HG03342 (cell line): ENCODE measurements at regions not wholly inside any gene's neighbourhood (a gene's known extent, or its start where the extent isn't known, plus 50 kb on each side); places are given as distances from the start of the nearest gene placed in this dataset.
"Not testable (repeated sequence)": the region's sequence is repeated elsewhere in the genome, so short reads cannot be mapped to it uniquely, and the experiment has no call there.

Source experiments
- ATAC-seq: cut with Tn5 transposase; IDR thresholded peaks from one replicate; pipeline ENCODE4 v1.9.1; 2021; ENCODE audit warnings: mild to moderate bottlenecking, moderate library complexity; ENCODE audit not compliant: unreplicated experiment

DNA sequence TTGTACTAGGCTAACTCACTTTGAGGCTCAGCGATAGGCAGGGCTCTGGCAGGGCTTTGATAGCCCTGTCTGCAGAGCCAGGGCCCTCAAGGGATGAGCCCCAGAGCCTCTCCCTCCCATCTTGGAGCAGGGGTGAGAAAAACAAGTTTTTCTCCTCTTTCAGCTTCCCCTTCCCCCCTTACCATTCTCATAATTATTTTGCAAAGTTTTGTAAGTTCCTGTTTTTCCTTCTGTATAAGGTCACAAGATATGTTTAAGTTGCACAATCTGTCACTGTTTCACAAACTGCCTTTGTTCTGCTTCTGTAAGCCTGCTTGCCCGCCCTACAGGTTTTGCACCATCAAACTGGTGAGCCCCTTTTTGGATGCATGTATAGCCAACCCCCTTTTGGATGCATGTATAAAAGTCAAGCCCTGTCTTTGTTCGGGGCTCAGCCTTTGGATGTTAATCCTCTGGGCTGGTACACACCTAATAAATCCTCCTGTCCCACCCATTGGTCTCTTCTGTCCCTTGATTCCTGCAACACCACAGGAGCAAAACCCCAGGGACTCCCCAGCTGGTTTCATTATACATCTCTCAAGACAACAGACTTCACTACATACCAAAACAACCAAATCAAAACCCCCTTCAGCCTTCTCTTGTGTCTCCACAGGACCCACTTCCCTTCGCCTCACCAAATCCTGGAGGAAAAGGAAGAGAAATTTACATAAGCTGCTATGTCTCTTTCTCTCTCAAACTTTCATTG, 52.5 kb upstream of the RESF1 start:
- ATAC-seq = no peak

DNA sequence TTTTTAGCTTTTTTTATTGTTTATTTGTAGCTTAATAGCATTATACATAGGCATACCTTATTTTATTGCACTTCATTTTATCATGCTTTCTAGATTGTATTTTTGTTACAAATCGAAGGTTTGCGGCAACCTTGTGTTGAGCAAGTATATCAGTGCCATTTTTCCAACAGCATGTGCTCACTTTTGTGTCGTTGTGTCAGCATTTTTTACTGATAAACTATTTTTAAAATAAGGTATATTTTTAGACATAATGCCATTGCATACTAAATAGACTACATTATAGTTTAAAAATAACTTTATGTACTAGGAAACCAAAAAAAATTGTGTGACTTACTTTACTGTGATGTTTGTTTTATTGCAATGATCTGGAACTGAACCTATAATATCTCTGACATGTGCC, 56.2 kb upstream of the RESF1 start:
- ATAC-seq = no peak

DNA sequence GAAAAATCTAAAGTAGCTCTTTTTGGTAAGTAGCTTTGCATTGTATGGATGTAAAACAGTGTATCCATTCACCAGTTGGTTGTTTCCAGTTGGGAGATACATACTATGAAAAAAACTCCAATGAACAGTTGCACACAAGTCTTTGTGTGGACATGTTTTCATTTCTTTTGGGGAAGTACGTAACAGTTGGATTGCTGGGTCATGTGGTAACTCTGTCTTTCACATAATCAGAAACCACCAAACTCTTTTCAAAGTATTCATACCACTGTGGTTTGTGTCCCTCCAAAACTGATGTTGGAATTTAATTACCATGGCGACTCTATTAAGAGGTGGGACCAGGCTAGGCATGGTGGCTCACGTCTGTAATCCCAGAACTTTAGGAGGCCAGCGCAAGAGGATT, 58.9 kb upstream of the RESF1 start:
- no peak for ATAC-seq

DNA sequence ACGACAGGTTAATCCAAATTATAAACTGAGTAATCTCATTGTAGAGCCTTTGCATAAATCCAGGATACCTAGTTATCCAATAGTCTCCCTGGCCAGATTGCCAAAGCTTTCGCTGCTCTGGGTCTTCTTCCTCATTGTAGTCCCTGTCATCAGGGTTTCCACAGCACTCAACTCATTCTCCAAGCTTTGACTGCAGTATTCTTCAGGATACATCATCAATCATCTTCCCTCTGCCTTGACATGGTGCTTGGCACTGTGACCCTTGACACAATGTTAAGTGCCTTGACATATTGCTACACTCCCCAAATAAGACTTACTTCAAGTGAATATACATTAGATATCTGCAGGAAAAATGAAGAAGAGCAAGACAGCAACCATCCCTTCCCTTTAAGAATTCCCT, 60.1 kb upstream of the RESF1 start:
- no peak for ATAC-seq

DNA sequence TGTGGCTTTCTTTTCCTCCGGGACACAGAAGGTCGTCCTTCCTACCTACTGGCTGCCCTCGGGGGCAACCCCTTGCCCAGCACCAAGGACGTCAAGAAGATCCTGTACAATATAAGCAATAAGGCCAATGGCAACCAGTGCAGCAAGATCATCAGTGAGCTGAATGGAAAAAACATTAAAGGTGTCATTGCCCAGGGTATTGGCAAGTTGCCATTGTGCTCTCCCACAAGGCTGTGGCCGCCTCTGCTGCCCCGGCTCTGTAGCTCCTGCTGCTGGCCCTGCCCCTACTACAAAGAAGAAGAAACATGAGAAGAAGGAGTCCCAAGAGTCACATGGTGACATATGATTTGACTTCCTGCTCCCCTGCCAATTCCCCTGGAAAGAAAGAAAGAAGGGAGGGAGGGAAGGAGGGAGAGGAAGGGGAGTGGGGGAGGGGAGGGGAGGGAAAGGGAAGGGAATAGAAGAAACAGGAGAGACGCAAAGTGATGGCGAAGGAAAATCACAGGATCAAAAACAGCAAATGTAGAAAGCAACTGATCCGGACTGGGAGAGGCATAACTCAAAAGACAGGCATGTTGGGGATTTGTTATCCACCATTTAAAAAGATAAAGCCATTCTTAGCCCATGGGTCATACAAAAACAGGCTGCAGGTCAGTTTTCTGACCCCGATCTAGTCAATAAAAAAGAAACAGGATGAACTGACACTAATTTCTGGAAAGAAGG, 61.3 kb upstream of the RESF1 start:
- no peak for ATAC-seq

DNA sequence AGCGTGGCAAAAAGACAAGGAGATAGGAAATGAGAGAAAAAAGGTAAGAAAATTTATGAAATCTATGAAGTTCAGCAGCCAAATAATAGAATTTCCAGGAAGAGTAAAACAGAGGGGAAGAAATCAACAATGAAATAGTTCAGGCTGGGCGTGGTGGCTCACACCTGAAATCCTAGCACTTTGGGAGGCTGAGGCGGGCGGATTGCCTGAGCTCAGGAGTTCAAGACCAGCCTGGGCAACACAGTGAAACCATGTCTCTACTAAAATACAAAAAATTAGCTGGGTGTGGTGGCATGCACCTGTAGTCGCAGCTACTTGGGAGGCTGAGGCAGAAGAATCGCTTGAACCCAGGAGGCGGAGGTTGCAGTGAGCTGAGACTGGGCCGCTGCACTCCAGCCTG, 62.1 kb upstream of the RESF1 start:
- not testable (repeated sequence) for ATAC-seq

DNA sequence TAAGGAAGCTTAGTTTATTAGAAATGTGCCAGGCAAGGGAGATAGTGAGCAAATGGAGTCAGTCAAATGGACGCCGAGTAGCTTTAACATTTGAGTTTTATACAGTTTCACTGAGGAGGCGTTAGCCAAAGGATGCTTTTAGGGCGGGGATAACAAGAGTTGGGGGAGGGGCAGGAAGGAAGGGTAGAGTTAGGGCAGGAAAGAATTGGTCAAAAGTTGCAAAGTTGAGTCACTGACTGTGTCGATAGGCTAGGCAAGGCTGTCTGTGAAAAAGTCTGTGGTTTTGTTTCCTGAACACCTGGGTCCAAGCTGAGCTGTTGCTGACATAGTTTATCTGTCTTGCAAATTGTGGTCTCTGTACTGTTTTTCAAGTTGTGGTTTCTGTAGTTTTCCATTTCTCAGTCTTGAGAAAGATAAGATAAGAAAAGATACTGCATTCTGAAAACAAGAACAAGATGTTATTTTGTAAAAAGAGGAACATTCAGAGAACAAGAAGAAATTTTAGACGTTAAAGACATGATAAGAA, 62.6 kb upstream of the RESF1 start:
- ATAC-seq = peak; percentile 99

DNA sequence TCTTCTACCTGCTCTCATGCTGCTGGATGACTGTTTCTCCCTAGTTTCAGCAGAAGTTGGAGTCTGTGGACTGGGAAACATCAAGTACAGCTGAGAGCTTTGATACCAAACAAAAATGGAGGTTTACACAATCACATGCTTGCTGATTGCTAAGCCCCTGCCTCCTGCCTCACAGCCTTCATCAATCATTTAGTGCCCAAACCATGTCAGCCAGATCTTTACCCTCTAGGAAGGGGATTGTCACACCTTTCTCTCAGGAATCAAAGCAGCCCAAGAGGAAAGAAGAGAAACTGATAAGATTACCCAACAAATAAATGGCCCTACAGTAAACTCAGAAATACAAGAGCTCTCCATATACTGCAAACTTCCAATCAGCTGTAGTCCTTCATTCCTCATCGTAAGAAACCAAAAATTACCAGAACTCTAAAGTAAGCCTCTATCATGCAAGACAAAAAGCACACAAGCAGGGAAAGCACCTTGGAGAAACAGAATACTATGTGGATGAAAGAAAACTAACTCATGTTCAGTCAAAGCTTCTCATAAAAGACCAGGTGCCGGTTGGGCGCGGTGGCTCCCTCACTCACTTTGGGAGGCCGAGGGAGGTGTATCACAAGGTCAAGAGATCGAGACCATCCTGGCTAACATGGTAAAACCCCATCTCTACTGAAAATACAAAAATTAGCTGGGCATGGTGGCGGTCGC, 63.6 kb upstream of the RESF1 start:
- ATAC-seq = no peak

DNA sequence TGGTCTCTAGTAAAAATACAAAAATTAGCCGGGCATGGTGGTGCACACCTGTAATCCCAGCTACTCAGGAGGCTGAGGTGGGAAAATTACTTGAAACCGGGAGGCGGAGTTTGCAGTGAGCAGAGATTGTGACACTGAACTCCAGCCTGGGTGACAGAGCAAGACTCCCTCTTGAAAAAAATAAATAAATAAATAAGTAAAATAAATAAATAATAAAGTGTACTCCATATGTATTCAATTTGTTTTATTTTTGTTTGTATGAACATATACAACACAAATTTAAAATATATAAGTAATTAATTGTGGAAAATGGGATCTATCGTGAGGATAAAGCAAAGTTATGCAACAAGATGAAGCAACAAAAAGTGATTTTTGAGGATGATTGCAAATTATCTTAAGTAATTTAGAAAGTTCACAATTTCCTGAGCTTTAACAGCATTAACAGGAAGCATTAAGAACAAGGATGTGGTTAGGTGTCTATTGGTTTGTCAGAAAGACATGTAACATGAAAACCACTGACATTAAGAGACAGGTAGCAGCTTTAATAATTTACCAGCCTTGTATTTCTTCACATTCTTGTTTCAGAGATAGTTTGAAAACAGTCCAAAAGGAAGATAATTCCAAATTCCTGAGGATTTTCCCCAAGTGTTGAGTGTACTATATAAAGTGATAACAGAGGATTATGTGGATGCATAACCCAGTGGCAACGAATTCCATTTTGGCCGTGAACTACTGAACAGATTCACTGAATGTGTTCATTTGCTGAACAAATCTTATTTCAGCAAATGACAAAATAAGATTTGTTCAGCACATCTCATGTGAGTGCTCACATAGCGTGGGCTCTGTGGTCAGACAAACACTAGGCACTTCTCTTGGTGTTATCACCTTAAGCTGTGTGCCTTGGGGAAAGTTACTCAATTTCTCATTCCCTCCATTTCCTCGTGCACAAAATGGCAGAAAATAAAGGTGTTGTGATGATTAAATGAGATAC, 68.6 kb upstream of the RESF1 start:
- ATAC-seq = peak; percentile 45

DNA sequence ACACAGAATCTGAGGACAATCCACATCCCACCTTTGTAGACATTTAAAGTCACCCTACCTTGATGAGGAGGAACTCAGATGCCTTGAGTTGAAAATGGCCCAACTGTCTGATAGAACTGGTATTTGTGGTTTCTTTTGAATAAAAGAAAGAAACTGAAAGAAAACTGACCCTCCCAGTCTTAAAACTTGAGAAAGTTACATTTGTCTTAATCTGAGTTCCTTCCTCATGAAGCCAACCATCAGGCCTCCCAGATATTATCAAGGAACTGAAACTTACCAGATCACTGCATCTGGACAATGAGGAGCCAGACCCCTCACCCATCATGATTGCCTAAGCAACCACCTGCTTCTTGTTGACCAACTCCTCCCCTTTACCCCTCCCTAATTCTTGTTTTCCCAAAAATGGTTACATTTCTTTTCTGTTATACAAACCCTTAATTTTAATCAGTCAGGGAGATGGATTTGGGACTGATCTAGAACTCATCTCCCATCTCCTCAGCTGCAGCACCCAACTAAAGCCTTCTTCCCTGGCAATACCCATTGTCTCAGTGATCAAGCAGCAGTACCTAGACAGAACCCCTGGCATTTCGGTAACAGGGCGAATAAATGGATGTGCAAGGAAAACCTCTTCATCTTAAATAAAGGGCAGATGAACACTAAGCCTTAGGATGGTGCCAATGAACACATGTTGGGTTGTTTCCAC, 72.0 kb upstream of the RESF1 start:
- peak; percentile 60 for ATAC-seq

DNA sequence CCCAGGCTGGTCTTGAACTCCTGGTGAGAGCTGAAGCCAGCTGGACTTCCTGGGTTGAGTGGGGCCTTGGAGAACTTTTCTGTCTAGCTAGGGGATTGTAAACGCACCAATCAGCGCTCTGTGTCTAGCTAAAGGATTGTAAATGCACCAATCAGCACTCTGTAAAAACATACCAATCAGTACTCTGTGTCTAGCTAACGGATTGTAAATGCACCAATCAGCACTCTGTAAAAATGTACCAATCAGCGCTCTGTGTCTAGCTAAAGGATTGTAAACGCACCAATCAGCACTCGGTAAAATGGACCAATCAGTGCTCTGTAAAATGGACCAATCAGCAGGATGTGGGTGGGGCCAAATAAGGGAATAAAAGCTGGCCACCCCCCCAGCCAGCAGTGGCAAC, 76.5 kb upstream of the RESF1 start:
- ATAC-seq = not testable (repeated sequence)

DNA sequence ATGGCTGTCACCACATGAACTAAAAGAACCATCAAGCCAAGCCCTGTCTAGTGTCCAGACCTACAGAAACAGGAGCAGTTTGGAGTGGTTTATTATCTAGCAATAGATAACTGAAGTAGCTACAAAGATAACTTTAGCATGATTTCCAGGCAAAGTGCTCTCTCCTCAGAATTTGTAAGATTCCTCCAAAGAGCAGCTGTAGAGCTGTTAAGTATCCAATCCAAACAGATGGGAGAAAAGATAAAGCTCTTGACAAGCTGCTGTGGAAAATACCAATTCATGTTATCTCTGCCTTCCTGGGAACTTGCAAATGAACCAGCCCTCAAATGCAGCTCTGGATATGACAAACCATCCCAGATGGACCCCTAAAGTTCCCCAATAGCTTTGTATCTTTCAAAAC, 78.9 kb upstream of the RESF1 start:
- no peak for ATAC-seq

DNA sequence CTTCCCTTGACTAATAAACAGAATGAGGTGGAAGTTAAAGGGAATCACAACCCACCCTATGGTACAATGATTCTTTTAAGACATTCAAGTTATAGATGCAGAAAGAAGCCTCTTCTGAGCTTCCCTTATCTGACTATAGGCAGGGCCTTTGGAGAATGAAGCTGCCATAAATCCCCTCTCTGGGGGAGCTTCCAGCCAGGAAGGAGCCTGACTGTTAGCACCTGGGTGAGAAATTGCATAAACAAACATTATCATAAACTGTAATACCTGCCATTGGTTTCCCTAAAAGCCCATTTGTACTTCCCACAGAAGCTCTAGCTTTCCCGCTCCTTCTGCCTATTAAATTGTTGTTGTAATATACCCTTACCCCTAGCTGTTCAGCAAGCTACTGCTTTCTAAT, 81.3 kb upstream of the RESF1 start:
- no peak for ATAC-seq

DNA sequence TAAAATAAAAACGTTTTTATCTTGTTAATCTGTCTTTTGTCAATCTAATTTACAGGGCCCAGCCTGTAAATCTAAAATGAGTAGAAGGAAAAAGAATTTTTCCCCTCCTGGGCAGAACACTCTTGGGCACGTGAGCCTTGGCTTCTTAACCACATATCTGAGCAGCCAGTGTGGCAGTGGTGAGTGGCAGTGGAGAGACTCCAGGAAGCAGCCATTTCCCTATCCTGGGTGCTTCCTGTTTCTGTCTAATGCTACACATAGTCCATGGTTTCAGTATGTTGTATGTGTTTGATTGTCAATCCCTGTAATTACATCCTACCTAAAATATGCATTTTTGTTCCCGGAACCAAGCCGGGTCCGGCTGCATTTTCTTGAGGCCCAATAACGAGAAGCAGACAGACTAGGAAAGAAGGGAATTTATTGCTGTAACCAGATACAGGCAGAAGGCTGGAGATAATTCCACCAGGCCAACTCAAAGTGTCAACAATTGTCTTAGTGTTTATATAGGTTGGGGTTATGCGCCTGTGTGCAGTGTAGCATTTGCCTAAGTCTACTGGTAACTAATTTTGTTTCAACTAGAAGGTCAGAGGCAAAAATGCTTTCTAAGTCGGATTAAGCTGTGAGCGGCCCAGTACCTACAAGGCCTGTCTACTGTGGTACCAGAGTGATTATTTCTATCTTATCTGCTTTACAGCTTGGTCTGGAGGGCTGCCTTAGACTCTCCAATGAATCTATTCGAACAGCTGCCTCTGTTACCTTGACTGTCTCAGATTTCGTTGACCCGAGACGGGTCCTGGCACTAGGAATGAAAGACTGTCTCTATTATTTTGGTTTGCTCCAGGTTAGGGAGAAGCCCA, 82.4 kb upstream of the RESF1 start:
- ATAC-seq = no peak

DNA sequence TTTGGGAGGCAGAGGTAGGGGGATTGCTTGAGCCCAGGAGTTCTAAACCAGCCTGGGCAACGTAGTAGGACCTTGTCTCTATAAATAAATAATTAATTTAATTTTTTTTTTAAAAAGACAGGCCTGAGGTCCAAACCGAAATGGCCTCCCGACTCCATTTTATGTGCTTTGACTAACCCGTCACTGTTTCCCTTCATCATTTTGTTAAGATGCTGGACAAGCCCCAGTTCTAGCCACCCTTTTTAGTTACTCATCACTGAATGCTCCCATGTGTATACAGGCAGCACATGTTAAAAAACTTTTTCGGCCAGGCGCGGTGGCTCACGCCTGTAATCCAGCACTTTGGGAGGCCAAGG, 83.6 kb upstream of the RESF1 start:
- ATAC-seq = no peak

DNA sequence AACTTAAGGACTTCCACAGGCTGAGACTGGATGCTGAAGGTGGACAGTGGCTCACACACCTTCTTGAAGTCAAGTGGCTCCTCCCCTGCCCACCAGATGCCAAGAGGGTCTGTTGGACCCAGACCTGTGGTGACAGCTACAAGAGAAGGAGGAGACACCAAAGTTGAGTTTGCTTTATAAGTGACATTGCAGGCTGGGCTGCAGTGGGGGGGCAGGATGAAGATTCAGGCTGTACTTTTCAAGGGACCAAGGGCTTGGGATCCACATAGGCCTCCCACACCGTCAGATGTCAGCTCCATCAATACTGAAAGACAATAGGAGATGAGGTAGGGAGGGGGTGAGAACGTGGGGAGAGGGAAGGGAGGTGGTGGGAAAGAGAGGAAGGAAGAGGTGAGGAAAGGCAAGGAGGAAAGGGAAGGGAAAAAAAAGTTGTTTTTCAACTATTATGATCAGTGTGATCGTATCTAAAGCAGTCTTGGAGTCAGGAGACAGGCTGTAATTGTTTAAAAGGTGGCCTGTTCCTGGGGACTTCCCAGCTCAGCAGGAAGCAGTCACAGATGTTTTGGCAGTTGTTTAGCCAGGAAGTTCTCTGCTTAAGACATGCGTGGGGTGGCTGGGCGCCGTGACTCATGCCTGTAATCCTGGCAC, 84.1 kb upstream of the RESF1 start:
- no peak for ATAC-seq

DNA sequence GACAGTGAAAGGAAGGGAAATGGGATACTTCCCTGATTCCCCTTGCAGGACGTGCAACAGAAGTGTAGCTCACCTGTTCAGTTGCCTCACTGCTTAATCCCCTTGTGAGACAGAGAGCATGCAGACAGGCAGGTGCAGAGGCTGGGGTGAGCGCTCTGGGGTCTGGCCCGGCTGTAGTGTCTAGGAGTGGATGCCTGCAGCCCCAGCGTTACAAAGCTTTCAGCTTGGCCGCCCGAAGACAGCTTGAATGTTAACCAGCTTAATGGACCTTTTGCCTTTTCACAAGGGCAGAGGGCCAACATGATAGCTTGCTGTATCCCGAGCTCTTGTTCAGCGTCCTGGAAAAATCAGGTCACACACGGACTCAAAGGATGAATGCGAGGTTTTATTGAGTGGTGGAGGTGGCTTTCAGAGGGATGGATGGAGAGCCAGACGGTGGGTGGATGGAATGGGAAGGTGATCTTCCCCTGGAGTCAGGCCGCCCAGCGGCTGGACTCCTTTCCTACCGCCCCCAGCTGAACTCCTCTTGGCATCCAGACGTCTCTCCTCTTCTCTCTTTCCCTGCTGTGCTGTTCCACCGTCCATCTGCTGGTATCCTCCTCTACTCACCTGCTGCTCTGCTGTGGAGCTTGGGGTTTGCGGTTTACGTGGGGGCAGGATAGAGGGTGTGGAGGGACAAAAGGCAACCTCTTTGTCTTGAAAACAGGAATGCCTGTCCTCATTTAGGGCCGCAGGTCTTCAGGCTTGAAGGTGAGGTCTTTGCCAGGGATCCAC, 86.2 kb upstream of the RESF1 start:
- ATAC-seq = no peak

DNA sequence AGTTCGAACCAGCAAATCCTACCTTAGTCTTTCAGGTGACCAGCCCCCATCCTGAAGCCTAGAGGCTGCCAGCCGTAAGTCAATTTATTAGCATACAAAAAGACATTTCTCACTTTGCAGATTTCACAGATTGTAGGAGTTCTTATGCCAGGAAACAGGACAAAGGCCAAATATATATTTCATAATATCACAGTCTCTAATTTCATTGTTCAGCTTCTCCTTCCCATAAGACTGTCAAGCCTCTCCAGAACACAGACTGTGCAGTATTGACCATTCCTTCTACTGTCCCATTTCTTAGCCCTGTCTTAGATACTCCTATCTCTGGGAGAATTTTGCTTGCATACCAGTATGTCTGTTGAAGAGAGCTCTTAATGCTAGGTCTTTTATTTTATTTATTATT, 89.2 kb upstream of the RESF1 start:
- no peak for ATAC-seq
